ENCODE measurements at regions not wholly inside any gene's neighbourhood (a gene's known extent, or its start where the extent isn't known, plus 50 kb on each side); places are given as distances from the start of the nearest gene placed in this dataset.
"Not testable (repeated sequence)": the region's sequence is repeated elsewhere in the genome, so short reads cannot be mapped to it uniquely, and the experiment has no call there.

DNA sequence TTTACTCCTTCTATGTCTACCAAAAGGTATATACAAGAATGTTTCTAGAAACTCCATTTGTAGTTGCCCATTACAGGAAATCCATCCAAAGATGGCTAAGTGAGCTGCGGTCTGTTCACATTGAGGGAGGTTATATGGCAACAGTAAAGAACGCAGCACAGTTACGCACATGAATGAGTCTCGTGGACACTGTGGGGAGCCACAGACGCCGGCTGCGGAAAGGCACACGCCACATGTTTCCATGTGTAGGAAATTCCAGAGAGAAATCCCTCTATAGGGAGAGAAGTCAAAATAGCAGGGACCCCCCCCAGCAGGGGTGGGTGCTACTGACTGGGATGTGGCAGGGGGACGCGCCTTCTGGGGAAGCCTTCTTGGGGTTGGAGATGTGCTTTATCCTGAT is 139.0 kb upstream of the NCOR2 start:
- no peak for DNase-seq (ENCODE audit: low read depth)

GRCh38 chr12:124705545-124706138 is 138.2 kb upstream of the NCOR2 start:
- DNase-seq (ENCODE audit: low read depth) = no peak

GRCh38 chr12:124704619-124705018 is 137.2 kb upstream of the NCOR2 start:
- DNase-seq (ENCODE audit: low read depth) = no peak

DNA sequence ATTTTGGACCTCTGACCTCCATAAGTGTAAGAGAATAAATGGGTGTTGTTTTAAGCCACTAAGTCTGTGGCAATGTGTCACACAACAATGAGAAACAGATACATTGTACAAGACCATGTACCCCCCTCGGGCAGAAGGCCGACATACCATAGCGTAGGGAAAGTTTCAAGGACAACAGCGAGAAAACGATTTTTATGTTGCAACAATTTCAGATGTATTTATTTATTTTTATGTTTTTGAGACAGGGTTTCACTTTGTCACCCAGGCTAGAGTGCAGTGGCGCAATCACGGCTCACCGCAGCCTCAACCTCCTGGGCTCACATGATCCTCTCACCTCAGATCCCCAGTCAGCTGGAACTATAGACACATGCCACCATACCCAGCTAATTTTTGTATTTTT is 136.4 kb upstream of the NCOR2 start:
- no peak for DNase-seq (ENCODE audit: low read depth)

GRCh38 chr12:124702736-124703135 is 135.3 kb upstream of the NCOR2 start:
- no peak for DNase-seq (ENCODE audit: low read depth)

DNA sequence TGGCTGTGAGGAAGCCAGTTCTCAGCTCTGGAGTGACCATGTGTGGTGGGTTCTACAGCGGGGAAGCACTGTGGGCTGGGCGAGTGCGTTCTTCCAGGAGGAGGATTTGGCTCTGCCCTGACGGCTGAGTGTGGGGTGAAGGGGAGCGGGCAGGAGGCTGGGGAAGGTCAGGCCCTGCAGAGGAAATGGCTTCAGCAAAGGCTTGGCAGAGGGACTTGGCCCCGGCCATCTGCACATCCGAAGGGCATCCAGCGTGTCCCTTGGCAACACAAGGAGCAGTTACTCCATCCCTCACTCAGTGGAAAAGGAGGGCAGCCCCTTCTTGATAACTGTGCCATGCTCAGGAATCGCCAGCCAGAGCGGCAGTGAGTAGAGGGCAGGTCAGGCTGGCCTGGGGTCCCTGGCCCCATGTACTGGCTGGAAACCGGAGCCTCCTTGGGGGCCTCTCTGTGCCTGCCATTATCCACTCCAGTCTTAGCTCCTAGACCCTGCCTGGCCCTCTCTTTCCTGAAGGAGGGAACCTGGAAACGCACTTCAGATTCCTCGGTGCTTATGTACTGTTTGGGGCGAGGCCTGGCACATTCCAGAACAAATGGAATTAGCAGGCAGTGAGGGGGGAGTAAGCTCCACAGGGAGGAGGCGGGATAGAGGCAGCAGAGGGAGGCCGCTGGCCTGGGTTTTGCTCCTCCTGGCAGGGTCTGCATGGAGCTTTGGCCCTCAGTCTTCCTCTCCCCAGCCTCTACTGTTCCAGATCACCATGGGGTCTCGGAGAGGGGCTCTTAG is 133.6 kb upstream of the NCOR2 start:
- DNase-seq (ENCODE audit: low read depth) = no peak

- no peak for DNase-seq (ENCODE audit: low read depth)
These were observed 132.5 kb upstream of the NCOR2 start for GRCh38 chr12:124699909-124700308.

- no peak for DNase-seq (ENCODE audit: low read depth)
These were observed 131.5 kb upstream of the NCOR2 start for GRCh38 chr12:124698998-124699305.

DNA sequence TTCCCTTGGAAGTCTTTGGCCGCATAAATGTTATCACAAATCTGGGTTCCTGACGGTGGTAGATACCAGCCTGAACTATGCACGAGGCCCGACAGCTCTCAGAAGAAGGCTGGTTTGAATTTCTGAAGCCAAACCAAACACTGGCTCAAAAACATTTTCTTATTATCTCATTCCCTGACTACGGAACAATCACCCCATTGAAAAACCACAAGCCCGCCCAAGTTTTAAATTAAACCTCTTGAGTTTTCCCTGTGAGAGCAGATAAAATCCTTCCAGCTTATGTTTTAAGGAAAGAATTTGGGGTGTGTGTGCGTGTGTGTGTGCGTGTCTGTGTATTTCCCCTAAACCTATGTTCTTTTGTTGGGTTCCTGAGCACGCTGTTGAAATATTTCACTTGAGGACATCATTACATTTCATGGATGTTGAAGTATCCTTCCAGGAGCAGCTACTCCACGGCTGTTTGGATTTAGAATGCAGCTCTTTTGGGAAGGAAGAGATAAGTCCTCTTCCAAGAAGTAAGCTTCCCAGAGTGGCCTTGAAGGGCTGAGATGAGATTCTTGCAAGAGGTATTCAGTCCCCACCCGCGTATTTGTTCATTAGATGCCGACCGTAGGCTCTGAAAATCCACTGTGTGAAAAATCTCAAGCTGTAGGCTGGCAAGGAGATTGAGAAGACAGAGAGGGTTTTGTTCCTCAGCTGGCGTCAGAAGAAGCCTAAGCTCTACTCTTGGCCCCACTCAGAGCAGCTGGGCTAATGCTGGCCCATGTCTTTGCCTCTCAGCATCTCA is 131.0 kb upstream of the NCOR2 start:
- DNase-seq (ENCODE audit: low read depth) = no peak

DNA sequence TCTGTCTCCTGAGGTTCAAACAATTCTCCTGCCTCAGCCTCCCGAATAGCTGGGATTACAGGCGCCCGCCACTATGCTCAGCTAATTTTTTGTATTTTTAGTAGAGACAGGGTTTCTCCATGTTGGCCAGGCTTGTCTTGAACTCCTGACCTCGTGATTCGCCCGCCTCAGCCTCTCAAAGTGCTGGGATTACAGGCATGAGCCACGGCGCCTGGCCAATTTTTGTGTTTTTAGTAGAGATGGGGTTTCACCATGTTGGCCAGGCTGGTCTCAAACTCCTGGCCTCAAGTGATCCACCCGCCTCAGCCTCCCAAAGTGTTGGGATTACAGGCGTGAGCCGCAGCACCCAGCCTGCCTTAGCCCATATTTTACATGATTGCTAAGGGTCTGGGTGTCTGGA is 130.3 kb upstream of the NCOR2 start:
- not testable (repeated sequence) for DNase-seq (ENCODE audit: low read depth)

DNA sequence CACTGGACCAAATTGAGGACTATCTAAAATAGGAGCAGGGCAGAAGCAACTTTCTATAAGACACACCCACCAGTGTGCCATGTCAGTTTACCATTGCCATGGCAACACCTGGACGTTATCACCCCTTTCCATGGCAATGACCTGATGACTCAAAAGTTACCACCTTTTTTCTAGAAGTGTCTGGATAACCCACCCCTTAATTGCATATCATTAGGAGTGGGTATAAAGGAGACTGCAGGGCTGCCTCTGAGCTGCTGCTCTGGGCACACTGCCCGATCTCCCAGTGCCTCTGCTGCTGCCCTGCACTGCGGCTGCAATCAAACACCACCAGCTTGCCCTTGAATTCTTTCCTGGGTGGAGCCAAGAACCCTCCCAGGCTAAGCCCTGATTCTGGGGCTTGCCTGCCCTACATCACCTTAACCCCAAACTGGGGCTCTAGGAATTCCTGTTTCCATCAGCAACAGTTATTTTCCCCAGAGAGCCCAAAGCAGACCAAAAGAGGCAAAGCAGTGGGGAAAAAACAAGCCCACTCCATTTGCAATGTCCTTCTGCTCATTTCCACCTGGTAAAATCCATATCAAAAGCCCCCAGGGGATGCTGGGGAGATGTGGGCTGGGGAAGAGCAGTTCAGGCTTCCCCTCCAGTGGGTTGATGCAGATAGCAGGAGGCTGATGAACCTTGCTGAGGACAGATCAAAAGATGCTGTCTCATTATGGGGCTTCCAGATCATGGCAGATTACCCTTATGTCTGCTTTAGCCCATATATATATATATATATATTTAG is 129.5 kb upstream of the NCOR2 start:
- no peak for DNase-seq (ENCODE audit: low read depth)

- no peak for DNase-seq (ENCODE audit: low read depth)
These were observed 128.4 kb upstream of the NCOR2 start for GRCh38 chr12:124695861-124696260.

DNA sequence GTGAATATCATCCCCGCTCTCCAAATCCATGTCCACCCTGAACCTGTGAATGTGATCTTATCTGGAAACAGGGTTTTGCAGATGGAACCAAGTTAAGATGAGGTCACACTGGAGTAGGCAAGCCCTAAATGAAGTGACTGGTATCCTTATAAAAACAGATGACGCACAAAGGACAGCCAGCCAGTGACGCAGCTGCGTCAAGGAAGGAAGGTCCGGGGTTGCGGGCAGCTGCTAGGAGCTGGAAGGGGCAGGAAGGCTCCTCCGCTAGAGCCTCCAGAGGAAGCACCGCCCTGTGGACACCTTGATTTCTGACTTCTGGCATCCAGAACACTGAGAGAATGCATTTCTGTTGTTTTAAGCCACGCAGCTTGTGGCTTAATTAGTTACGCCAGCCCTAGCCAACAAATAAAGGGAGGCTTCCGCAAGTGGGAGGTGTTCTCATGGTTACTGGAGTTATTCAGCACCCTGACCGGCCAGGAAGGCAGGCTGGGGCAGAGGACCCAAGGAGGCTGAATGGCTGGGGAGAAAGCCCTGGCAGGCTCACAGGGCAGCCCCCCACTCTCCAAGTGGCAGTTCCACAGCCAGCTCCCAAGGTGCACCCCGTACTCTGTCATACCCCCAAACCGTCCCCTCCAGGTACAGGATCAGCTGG is 127.6 kb upstream of the NCOR2 start:
- DNase-seq (ENCODE audit: low read depth) = no peak

GRCh38 chr12:124694250-124694649 is 126.8 kb upstream of the NCOR2 start:
- no peak for DNase-seq (ENCODE audit: low read depth)

GRCh38 chr12:124693111-124693723 is 125.8 kb upstream of the NCOR2 start:
- DNase-seq (ENCODE audit: low read depth) = no peak

GRCh38 chr12:124692443-124692842 is 125.0 kb upstream of the NCOR2 start:
- DNase-seq (ENCODE audit: low read depth) = no peak

DNA sequence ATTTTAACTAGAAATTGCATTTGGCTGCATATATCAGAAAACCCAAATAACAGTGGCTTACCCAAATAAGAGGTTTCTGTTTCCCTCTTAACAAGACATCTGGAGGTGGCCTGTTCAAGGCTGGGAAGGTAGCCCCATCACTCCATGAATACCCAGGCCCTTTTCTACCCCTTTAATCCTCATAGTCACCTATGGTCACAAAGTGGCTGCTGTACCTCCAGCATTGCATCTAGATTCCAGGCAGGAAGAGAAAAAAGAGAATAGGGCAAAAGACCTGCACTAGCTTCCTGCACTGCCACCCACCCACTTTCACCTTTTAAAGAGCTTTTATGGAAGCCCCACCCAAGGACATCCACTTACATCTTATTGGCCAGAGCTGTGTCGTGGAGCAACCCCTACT is 124.0 kb upstream of the NCOR2 start:
- no peak for DNase-seq (ENCODE audit: low read depth)

- no peak for DNase-seq (ENCODE audit: low read depth)
These were observed 122.2 kb upstream of the NCOR2 start for GRCh38 chr12:124689631-124690030.

DNA sequence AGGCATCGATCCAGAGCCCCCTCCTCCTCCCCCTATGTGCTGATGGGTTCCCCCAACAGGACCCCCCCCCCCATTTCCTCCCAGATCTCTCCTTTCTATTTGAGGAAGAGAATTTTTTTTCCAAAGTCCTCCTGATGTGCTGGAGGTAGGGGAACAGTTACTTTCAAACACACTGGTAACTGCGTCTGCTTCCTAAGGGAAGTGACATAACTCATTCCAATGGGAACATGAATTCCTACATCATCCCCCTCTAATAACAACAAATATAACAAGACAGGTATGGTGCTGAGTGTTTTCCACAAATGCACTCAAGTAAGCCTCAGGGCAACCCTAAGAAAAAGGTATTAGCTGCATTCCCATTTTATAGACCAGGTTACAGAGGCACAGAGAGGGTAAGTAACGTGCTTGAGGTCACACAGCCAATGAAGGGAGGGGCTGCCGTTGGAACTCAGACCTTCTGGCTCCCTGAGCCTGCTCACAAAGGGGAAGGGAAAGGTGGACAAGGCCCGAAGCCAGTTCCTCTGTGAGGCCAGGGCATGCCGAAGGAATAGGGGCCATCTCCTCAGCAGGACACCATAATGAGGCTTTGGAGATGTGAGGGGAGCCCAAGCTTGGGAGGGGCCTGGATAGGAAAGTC is 121.1 kb upstream of the NCOR2 start:
- DNase-seq (ENCODE audit: low read depth) = no peak

GRCh38 chr12:124687917-124688316 is 120.5 kb upstream of the NCOR2 start:
- DNase-seq (ENCODE audit: low read depth) = no peak
